HCEC 1CT (cell line): ENCODE measurements at regions not wholly inside any gene's neighbourhood (a gene's known extent, or its start where the extent isn't known, plus 50 kb on each side); places are given as distances from the start of the nearest gene placed in this dataset.

Source experiments
- DNase-seq: peaks from one replicate; pipeline ENCODE4 v3.0.0-alpha.2; 2017

- DNase-seq: no peak
Measured at GRCh38 chr12:24467226-24467625, 481.7 kb downstream of the BCAT1 start.

DNA sequence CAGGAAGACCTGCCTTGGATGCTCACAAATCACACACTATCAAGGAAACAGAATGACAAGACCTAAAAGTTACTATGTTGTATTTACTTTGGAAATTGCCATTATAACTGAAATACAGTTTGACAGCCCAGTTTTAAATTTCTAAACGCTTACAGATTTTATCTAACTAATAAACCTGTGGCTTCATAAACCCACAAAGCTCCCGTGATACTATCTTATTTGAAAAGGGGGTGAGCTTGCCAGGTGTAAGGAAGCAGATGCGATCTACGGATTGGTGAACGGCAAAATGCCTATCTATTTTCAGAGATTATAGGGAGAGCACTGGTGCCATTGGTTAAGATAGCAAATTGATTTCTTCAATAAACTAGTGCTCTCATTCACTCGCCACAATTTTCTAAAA is 485.5 kb downstream of the BCAT1 start:
- no peak for DNase-seq

GRCh38 chr12:24462946-24463345 is 486.0 kb downstream of the BCAT1 start:
- DNase-seq: no peak

DNA sequence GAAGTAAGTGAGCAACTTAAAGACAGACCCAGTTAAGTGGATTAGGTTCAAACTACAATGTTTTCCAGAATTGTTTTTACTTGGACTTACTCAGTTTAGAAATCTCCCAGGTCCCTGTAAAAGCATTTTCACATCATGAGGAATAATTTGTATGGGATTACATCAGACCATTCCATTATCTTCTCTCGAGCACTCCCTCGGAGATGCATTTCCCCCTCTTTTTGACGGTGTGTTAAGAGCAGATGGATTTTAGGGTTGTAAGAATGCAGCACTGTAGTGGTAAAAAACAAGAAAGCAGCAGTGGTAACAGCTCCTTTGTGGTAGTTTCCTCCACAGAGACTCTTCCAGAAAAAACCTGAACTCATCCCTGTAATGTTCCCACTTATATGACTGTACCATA is 488.4 kb downstream of the BCAT1 start:
- DNase-seq: no peak

DNA sequence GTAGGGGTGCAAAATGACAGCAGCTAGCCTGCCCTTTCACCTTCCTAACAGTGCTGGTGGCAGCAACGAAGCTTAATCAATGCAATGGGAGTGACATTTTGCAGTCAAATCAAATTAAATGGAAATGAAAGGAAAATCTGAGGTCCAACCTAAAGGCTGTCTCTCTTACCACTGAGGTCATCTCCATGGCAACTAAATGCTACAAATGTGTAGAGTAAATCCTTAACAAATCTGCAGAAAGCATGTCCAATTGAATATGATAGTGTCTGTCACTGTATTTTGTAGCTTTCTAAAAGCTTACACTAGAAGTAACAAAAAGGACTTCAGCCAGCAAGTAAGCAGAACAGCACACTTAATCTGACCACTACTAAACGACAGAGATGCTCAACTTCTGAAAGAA is 488.8 kb downstream of the BCAT1 start:
- no peak for DNase-seq

DNA sequence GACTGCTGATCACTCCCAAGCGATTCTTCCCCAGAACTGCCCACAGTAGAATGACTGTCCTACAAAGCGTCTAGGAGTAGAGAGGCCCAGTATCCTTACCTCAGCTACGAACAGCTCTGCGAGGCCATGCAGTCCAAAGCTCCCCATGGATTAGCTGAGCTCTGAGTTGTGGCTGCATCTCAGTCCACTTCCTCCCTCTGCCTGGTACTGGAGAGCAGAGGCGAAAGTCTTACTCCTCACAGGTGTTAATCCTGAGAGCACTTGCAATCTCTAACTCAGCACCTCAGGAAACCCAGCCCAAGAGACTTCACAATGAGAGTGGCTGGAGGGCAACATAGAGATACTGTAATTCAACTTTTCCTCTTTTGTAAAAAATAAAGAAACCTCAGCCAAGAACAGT is 493.1 kb downstream of the BCAT1 start:
- no peak for DNase-seq

DNA sequence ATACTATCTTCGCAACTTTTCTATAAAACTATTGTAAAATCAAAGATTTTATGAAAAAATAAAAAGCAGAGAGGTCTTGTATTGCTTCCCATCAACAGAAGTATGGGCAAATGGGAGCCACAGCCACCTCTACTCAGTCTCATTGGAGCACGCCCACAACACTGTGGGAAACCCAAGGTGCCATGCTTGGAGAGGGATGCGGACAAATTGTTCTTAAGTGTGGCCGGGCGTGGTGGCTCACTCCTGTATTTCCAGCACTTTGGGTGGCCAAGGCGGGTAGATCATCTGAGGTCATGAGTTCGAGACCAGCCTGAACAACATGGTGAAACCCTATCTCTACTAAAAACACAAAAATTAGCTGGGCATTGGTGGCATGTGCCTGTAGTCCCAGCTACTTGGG is 498.2 kb upstream of the SOX5 start:
- DNase-seq: no peak

GRCh38 chr12:24446287-24446686 is 496.8 kb upstream of the SOX5 start:
- DNase-seq: peak; percentile 24

DNA sequence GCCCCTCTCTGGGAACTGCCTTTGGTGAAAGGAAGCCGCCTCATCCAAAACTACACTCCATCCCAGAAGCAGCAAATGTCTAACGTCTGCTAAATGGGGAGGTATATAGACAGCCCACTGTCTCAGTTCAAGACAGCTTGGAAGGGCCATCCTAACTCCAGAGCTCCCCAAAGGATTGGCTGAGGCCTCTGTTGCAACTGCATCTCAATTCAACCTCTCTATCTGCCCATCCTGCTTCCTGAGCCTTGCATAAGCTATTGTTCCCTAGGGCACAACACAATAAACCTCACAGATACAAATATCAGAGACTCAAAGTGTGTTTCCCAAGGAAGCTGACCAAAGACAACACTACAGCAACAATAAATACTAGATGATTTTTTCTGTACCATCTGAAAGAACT is 495.2 kb upstream of the SOX5 start:
- DNase-seq: no peak

GRCh38 chr12:24441458-24441857 is 492.0 kb upstream of the SOX5 start:
- no peak for DNase-seq

DNA sequence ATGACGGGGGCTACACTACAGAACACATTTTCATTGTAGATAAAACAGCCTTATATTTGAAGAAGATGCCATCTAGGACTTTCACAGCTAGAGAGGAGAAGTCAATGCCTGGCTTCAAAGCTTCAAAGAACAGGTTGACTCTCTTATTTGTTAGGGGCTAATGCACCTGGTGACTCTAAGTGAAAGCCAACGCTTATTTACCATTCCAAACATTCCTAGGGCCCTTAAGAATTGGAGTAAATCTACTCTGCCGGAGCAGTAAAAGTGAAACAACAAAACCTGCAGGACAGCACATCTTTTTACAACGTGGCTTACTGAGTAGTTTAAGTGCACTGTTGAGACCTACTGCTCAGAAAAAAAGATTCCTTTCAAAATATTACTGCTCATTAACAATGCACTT is 487.2 kb upstream of the SOX5 start:
- DNase-seq: no peak

DNA sequence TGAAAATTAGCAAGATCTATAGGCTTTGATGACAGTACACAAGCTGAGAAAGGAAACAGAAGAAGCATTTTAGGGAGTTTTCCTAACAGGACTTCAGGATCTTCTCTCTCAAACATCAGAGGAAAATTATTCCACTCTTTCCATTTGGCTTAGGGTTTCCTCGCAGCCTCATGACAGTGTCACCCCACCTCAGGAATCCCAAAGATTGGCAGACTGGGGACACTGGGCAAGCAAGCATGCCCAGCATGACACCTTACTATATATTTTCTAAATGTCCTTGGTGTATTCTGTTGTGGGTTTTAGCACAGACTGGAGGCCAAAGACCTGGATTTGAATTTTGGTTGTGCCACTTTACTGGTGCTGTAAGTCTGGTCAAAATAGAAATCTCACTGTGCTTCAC is 482.4 kb upstream of the SOX5 start:
- DNase-seq: no peak

DNA sequence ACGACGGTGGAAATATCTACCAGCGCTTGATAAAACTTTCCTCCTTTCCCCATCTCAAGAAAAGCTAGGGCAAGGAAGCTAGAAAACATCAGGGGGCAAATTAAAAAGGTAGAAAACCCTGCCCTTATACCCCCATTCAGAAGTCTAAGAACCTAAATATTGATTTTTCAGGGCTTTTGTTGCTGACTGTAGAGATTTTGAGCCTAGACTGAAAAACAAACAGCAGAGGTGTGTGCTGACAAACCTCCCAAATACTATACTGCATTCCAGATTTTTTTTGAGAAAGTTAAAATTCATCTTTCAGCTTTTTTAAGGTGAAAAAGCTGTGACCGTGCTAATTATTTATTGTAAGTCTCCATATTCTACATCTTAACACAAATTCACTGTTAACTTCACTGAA is 478.3 kb upstream of the SOX5 start:
- DNase-seq: no peak

- DNase-seq: peak; percentile 77
Measured at GRCh38 chr12:24425601-24425970, 476.1 kb upstream of the SOX5 start.

GRCh38 chr12:24424889-24425600 is 475.6 kb upstream of the SOX5 start:
- no peak for DNase-seq

GRCh38 chr12:24424376-24424775 is 474.9 kb upstream of the SOX5 start:
- no peak for DNase-seq

GRCh38 chr12:24423611-24424010 is 474.1 kb upstream of the SOX5 start:
- DNase-seq: no peak

GRCh38 chr12:24421759-24422158 is 472.3 kb upstream of the SOX5 start:
- no peak for DNase-seq

GRCh38 chr12:24418157-24418556 is 468.7 kb upstream of the SOX5 start:
- no peak for DNase-seq

GRCh38 chr12:24416423-24417109 is 467.1 kb upstream of the SOX5 start:
- DNase-seq: no peak

DNA sequence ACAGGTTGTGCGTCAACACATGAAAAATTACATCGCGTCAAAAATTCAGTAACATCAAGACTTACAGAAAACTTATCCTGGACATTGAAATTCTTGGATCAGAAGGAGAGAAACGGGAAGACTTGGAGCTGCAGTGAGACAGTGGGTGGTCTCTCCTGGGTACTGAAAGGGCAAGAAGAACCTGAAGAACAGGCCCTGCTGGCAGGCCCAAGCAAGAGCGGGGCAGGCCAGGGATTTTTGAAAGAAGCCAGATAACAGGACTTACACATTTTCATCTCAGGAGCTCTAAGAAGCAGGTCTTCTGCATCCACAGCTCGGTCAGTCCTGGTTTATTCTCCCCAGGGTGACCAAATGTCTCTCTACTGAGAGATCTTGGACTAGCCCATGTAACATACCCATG is 466.5 kb upstream of the SOX5 start:
- DNase-seq: no peak

DNA sequence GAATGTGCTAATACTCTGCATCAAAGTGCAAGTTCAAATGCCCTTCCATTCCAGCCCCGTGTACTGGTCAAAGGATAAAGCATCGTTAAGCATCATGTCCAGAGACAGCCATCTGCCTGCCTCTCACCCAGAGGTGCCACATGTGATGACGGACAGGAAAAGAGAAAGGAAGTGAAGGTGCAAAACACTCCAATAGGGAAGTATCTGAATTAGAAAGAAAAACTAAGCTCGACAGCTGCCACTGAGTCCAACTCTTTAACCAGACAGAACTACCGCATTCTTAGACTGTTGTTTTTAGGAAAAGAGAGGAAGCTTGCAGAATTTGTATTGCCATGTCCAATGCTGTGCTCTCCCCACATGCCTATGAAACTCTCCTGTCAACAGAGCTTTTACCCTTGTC is 465.0 kb upstream of the SOX5 start:
- no peak for DNase-seq

GRCh38 chr12:24411948-24412347 is 462.5 kb upstream of the SOX5 start:
- no peak for DNase-seq

DNA sequence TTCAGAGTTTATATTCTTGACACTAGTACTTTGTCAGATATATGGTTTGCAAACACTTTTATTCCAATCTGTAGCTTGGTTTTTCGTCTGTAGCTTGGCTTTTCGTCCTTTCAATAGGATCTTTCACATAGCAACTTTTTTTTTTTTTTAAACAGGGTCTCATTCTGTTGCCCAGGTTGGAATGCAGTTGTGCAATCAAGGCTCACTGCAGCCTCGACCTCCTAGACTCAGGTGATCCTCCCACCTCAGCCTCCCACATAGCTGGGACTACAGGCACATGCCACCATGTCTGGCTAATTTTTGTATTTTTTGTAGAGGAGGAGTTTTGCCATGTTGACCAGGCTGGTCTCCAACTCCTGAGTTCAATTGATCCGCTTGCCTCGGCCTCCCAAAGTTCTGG is 460.4 kb upstream of the SOX5 start:
- no peak for DNase-seq

DNA sequence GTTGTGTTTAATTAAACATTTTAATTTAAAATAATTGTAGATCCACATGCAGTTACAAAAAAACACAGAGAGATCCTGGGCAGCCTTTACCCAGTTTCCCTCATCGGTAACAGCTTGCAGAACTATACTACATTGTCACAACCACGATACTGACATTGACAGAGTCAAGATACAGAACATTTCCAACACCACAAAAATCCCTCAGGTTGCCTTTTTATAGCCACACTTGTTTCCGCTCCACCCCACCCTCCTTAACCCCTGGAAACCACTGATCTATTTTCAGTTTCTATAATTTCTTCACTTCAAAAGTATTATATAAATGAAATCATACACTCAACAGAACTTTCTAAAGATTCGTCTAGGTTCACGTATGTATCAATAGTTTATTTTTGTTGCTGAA is 458.8 kb upstream of the SOX5 start:
- no peak for DNase-seq
